Sciatic nerve (tissue), 2 donors: ENCODE measurements at regions not wholly inside any gene's neighbourhood (a gene's known extent, or its start where the extent isn't known, plus 50 kb on each side); places are given as distances from the start of the nearest gene placed in this dataset.
A peak's percentile ranks its signal among the peaks of the same experiment; 100 is the strongest.
"Not testable (repeated sequence)": the region's sequence is repeated elsewhere in the genome, so short reads cannot be mapped to it uniquely, and the experiment has no call there.

Source experiments
- ATAC-seq: fragments of 200-7000 bp; cut with Tn5 transposase; one replicate; pipeline ENCODE4 v1.9.1; 2020; ENCODE audit warnings: mild to moderate bottlenecking, moderate library complexity
- DNase-seq: peaks from one replicate; pipeline ENCODE4 v3.0.0-alpha.2; 2020; ENCODE audit warnings: low spot score
- intact Hi-C: fragments of 100-400 bp; cut with DNase I; formaldehyde crosslinking; loops from one replicate; pipeline ENCODE4 v1.14.2; 2022
- donor health status: DM: no; HTN: no; CAD: no.
- donor health status: DM: no; HTN: no; CAD: no.

GRCh38 chr14:34381304-34381703, 80.7 kb downstream of the SPTSSA start:
- intact Hi-C loops, DNase-seq, ATAC-seq: not testable (repeated sequence)

GRCh38 chr14:34380471-34380845, 81.6 kb downstream of the SPTSSA start:
- DNase-seq (no peak), ATAC-seq (no peak)
- intact Hi-C loops = no loop called here

- ATAC-seq (no peak), DNase-seq (no peak)
- intact Hi-C loops = no loop called here
These were observed 82.1 kb downstream of the SPTSSA start for GRCh38 chr14:34379816-34380470.

- intact Hi-C loops = no loop called here
- no peak for ATAC-seq
These were observed 85.3 kb downstream of the SPTSSA start for GRCh38 chr14:34376649-34377267.

GRCh38 chr14:34374998-34375740, 86.9 kb downstream of the SPTSSA start:
- intact Hi-C loops = no loop called here
- ATAC-seq (no peak), DNase-seq (no peak)

More at GRCh38 chr14:34376649-34377267, 85.3 kb downstream of the SPTSSA start:
- DNase-seq = no peak

- ATAC-seq = no peak
- intact Hi-C loops = no loop called here
These were observed 88.8 kb downstream of the SPTSSA start for GRCh38 chr14:34373191-34373590.

GRCh38 chr14:34372786-34373185, 89.3 kb downstream of the SPTSSA start:
- intact Hi-C loops = no loop called here
- no peak for ATAC-seq
- DNase-seq = no peak

More at GRCh38 chr14:34373191-34373590, 88.8 kb downstream of the SPTSSA start:
- no peak for DNase-seq

- DNase-seq (no peak), ATAC-seq (no peak)
- intact Hi-C loops = no loop called here
These were observed 92.4 kb downstream of the SPTSSA start for GRCh38 chr14:34369648-34370030.

GRCh38 chr14:34368971-34369647, 92.9 kb downstream of the SPTSSA start:
- intact Hi-C loops = no loop called here
- ATAC-seq = no peak
- DNase-seq = no peak

GRCh38 chr14:34368115-34368970, 93.7 kb downstream of the SPTSSA start:
- DNase-seq = no peak
- intact Hi-C loops = no loop called here
- peak; percentile 45 for ATAC-seq

- intact Hi-C loops = no loop called here
- ATAC-seq (peak; percentile 71), DNase-seq (no peak)
These were observed 96.6 kb downstream of the SPTSSA start for GRCh38 chr14:34365309-34365915.

- ATAC-seq = no peak
- DNase-seq = no peak
- intact Hi-C loops = no loop called here
These were observed 97.8 kb downstream of the SPTSSA start for GRCh38 chr14:34364201-34364600.

- no peak for DNase-seq
- ATAC-seq = no peak
- intact Hi-C loops = no loop called here
These were observed 98.3 kb downstream of the SPTSSA start for GRCh38 chr14:34363733-34364134.

GRCh38 chr14:34362641-34363251, 99.3 kb downstream of the SPTSSA start:
- DNase-seq = no peak
- intact Hi-C loops = no loop called here
- ATAC-seq = no peak

- intact Hi-C loops = no loop called here
- DNase-seq (no peak), ATAC-seq (peak; percentile 72)
These were observed 100.5 kb downstream of the SPTSSA start for GRCh38 chr14:34361504-34362011.

GRCh38 chr14:34359420-34360117, 102.5 kb downstream of the SPTSSA start:
- ATAC-seq (no peak), DNase-seq (no peak)
- intact Hi-C loops = no loop called here

- DNase-seq (no peak), ATAC-seq (peak; percentile 61)
- intact Hi-C loops = no loop called here
These were observed 105.8 kb downstream of the SPTSSA start for GRCh38 chr14:34356264-34356654.
